Esophagus muscularis mucosa (tissue), 4 donors: ENCODE measurements at regions not wholly inside any gene's neighbourhood (a gene's known extent, or its start where the extent isn't known, plus 50 kb on each side); places are given as distances from the start of the nearest gene placed in this dataset.
A peak's percentile ranks its signal among the peaks of the same experiment; 100 is the strongest.

Experiments used
- DNase-seq: peaks from one replicate; pipeline ENCODE4 v3.0.0-alpha.2; 2017; ENCODE audit errors: extremely low spot score
- H3K27ac ChIP-seq, 4 donors: fragments of 200-600 bp; sonication (generic); replicated peaks in 1 of 4; 1 replicate in 3 of 4; 2 replicates in 1 of 4; pipeline ENCODE4 v1.5.1; 2016 to 2019; ENCODE audit warnings: mild to moderate bottlenecking in 1 of 4
- H3K27me3 ChIP-seq, 4 donors: fragments of 200-600 bp; sonication (generic); one replicate each; pipeline versions ENCODE4 v1.5.1 to v1.6.0; 2016 to 2019
- H3K36me3 ChIP-seq, 4 donors: fragments of 200-600 bp; sonication (generic); one replicate each; pipeline ENCODE4 v1.5.1; 2016 to 2019
- H3K4me1 ChIP-seq, 4 donors: fragments of 200-600 bp; sonication (generic); one replicate each; pipeline ENCODE4 v1.5.1; 2016 to 2019
- H3K4me3 ChIP-seq, 4 donors: fragments of 200-600 bp; sonication (generic); 1 replicate in 2 of 4; 2 replicates in 2 of 4; pipeline ENCODE4 v1.5.1; 2016 to 2019; ENCODE audit warnings: mild to moderate bottlenecking in 4 of 4, moderate library complexity in 1 of 4
- H3K9me3 ChIP-seq, 4 donors: fragments of 200-600 bp; sonication (generic); 1 replicate in 3 of 4; 2 replicates in 1 of 4; pipeline ENCODE4 v1.5.1; 2016 to 2019
- EP300 ChIP-seq: sonication (generic); formaldehyde crosslinking; IDR thresholded peaks from one replicate; pipeline ENCODE4 v1.6.1; 2017; ENCODE audit warnings: antibody characterized with exemption
- POLR2A ChIP-seq: fragments of 450-650 bp; IDR thresholded peaks from one replicate; pipeline ENCODE4 v1.6.1; 2017; ENCODE audit warnings: antibody characterized with exemption, moderate library complexity, mild to moderate bottlenecking, low read depth
- POLR2AphosphoS5 ChIP-seq, 2 donors: sonication (generic); formaldehyde crosslinking; IDR thresholded peaks; one replicate each; pipeline ENCODE4 v1.6.1; 2017; ENCODE audit warnings: antibody characterized with exemption in 2 of 2
- WGBS: methylation state at CpG from one replicate; pipeline ENCODE4 v1.1.5; 2018; 5-methylcytosine and 5-hydroxymethylcytosine counted together
- intact Hi-C: fragments of 100-400 bp; cut with DNase I; formaldehyde crosslinking; loops from one replicate; pipeline ENCODE4 v1.15.1; 2023
- TF ChIP-seq, protein P1 (sequence below), 3 experiments: fragments of 200-600 bp in 2 of 3; fragments of 450-650 bp in 1 of 3; sonication (generic) in 2 of 3; IDR thresholded peaks; one replicate each; pipeline ENCODE4 v1.5.1; 2017 to 2019; ENCODE audit warnings: antibody characterized with exemption in 3 of 3, mild to moderate bottlenecking in 2 of 3, moderate library complexity in 1 of 3

- no peak for DNase-seq
- intact Hi-C loops, result no loop called here
- 90% methylated on average over 2 of the region's 2 CpGs for WGBS
- no peaks in the 10 kb centered on the region for H3K36me3 ChIP-seq
- no peak for TF ChIP-seq POLR2AphosphoS5 (IDR thresholded peaks at IDR 0.05)
- no peaks in the 10 kb centered on the region for H3K4me1 ChIP-seq
- no peak overlapping the region for H3K27ac ChIP-seq
- no peaks in the 10 kb centered on the region for H3K27me3 ChIP-seq
- no peak overlapping the region for H3K4me3 ChIP-seq
- no peaks in the 10 kb centered on the region for H3K9me3 ChIP-seq
Measured at GRCh38 chr13:48798180-48798579, 144.5 kb downstream of the CYSLTR2 start.

- no peak overlapping the region for H3K4me3 ChIP-seq
- H3K27ac ChIP-seq, result no peak overlapping the region
- peak; percentile 17 for DNase-seq
- 63% methylated on average over 3 of the region's 3 CpGs for WGBS
- intact Hi-C loops, result no loop called here
- H3K27me3 ChIP-seq, result no peaks in the 10 kb centered on the region
- H3K36me3 ChIP-seq, result no peaks in the 10 kb centered on the region
- no peaks in the 10 kb centered on the region for H3K9me3 ChIP-seq
- TF ChIP-seq EP300, result no peak
- TF ChIP-seq POLR2AphosphoS5 (IDR thresholded peaks at IDR 0.05), result no peak
- TF ChIP-seq, protein P1, sequence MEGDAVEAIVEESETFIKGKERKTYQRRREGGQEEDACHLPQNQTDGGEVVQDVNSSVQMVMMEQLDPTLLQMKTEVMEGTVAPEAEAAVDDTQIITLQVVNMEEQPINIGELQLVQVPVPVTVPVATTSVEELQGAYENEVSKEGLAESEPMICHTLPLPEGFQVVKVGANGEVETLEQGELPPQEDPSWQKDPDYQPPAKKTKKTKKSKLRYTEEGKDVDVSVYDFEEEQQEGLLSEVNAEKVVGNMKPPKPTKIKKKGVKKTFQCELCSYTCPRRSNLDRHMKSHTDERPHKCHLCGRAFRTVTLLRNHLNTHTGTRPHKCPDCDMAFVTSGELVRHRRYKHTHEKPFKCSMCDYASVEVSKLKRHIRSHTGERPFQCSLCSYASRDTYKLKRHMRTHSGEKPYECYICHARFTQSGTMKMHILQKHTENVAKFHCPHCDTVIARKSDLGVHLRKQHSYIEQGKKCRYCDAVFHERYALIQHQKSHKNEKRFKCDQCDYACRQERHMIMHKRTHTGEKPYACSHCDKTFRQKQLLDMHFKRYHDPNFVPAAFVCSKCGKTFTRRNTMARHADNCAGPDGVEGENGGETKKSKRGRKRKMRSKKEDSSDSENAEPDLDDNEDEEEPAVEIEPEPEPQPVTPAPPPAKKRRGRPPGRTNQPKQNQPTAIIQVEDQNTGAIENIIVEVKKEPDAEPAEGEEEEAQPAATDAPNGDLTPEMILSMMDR (IDR thresholded peaks at IDR 0.05), result no peak
- TF ChIP-seq POLR2A, result no peak
- no peaks in the 10 kb centered on the region for H3K4me1 ChIP-seq
Measured at GRCh38 chr13:48801255-48801654, 147.5 kb downstream of the CYSLTR2 start.

DNA sequence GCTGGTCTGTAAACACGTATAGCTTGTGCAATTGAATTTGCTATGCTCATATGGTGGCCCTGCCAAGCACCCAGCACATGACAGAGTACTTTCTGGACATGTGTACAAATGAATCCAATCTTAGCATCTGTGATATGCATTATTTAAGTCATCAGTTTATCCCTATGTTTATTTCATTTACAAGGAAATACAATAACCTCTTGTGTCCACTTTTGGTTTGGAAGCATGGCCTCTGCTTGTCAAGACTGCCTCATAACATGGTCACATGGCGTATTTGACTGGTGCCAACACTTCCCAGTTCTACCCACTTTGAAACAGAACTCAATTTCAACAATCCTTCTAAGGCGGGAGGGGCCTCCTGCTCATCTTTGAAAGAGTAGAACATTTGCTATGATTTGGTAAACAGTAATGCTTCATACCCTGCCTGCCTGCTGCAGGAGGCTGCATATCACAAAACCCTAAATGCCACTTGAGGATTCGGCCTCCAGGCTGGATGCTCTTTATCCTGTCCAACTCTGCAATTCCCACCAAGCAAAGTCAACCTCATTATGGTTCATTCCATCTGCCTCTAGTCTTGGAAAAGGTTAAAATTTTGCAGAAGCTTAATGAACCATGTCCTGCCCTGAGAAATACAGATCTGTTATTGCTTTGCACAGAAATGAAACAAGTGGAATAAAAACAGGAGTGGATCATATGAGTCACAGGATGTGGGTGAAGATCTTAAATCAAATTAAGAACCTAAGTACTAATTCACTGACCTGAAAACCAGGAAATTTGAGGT lies 151.3 kb downstream of the CYSLTR2 start:
- 77% methylated on average over 4 of the region's 4 CpGs for WGBS
- Histone ChIP-seq H3K4me3 (no peak overlapping the region), H3K27me3 (no peaks in the 10 kb centered on the region), H3K4me1 (no peaks in the 10 kb centered on the region), H3K36me3 (no peaks in the 10 kb centered on the region), H3K27ac (no peak overlapping the region), H3K9me3 (no peaks in the 10 kb centered on the region)
- peak; percentile 86 for DNase-seq
- TF ChIP-seq POLR2AphosphoS5 (IDR thresholded peaks at IDR 0.05), result no peak
- TF ChIP-seq, protein P1 (IDR thresholded peaks at IDR 0.05), result no peak
- no peak for TF ChIP-seq EP300
- no peak for TF ChIP-seq POLR2A
- intact Hi-C loops, result no loop called here

DNA sequence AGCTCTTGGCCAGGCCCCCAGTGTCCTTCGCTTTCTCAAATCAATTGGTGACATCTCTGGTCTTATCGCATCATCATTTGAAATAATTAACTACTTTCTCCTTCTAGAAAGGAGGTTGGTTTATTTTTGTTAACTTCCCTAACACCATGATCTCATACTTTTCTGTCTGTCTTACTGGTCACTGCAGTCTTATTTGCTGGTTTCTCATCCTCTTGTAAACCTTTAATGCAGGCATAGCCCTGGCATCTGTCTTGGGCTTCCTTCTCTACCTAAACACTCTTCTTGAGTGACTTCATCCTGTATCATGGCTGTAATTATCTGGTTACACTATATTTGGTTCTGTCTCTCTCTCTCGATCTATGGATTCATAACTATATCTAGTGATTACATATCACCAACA lies 152.8 kb downstream of the CYSLTR2 start:
- Histone ChIP-seq H3K4me3 (no peak overlapping the region), H3K36me3 (no peaks in the 10 kb centered on the region), H3K27me3 (no peaks in the 10 kb centered on the region), H3K4me1 (no peaks in the 10 kb centered on the region), H3K9me3 (no peaks in the 10 kb centered on the region), H3K27ac (no peak overlapping the region)
- peak; percentile 45 for DNase-seq
- intact Hi-C loops, result no loop called here
- no peak for TF ChIP-seq EP300
- TF ChIP-seq POLR2AphosphoS5 (IDR thresholded peaks at IDR 0.05), result no peak
- TF ChIP-seq, protein P1 (IDR thresholded peaks at IDR 0.05), result no peak
- no peak for TF ChIP-seq POLR2A
- 85% methylated on average over 3 of the region's 3 CpGs for WGBS

DNA sequence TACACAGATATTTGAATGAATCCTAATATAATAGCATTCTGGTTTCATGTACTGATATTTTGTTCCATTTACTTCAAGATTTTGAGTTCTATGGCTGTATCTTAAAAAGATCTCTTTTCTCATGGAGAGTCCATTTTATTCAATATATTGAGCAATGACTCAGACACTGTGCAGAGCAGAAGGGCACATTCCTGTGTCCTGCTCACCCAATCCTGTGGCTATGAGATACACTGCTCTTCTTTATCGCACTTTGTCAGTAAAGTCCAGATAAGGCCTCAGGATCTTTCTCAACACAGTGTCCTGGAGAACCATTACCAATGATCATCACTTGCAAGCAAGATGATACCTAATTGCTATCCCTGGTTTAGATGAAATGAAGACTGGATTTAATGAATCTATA lies 155.0 kb downstream of the CYSLTR2 start:
- Histone ChIP-seq H3K27ac (no peak overlapping the region), H3K36me3 (no peaks in the 10 kb centered on the region), H3K4me3 (no peak overlapping the region), H3K27me3 (no peaks in the 10 kb centered on the region), H3K9me3 (no peaks in the 10 kb centered on the region), H3K4me1 (no peaks in the 10 kb centered on the region)
- intact Hi-C loops, result no loop called here
- TF ChIP-seq POLR2AphosphoS5 (IDR thresholded peaks at IDR 0.05), result no peak
- TF ChIP-seq, protein P1 (IDR thresholded peaks at IDR 0.05), result no peak
- no peak for TF ChIP-seq EP300
- TF ChIP-seq POLR2A, result no peak
- WGBS, result 96% methylated on average over 1 of the region's 1 CpG
- peak; percentile 37 for DNase-seq
